ENCODE measurements at regions not wholly inside any gene's neighbourhood (a gene's known extent, or its start where the extent isn't known, plus 50 kb on each side); places are given as distances from the start of the nearest gene placed in this dataset.

- H3K4me3 ChIP-seq (replicated peaks in 1 of 2; ENCODE audit: low read depth in 2 of 2, low read length in 2 of 2), result no peak overlapping the region
- no peak for TF ChIP-seq CTCF (IDR thresholded peaks at IDR 0.05; ENCODE audit: low read depth, low read length)
- no peak for DNase-seq (ENCODE audit: low read depth in 2 of 2)
Measured at GRCh38 chr10:10362800-10363199, 654.9 kb upstream of the CELF2 start.

- no peak for DNase-seq (ENCODE audit: low read depth in 2 of 2)
- no peak overlapping the region for H3K4me3 ChIP-seq (replicated peaks in 1 of 2; ENCODE audit: low read depth in 2 of 2, low read length in 2 of 2)
- TF ChIP-seq CTCF (IDR thresholded peaks at IDR 0.05; ENCODE audit: low read depth, low read length), result no peak
Measured at GRCh38 chr10:10363217-10363616, 654.5 kb upstream of the CELF2 start.

GRCh38 chr10:10364902-10365301 lies 652.8 kb upstream of the CELF2 start:
- no peak overlapping the region for H3K4me3 ChIP-seq (replicated peaks in 1 of 2; ENCODE audit: low read depth in 2 of 2, low read length in 2 of 2)
- DNase-seq (ENCODE audit: low read depth in 2 of 2), result no peak
- TF ChIP-seq CTCF (IDR thresholded peaks at IDR 0.05; ENCODE audit: low read depth, low read length), result no peak

GRCh38 chr10:10365676-10366075 lies 652.0 kb upstream of the CELF2 start:
- no peak overlapping the region for H3K4me3 ChIP-seq (replicated peaks in 1 of 2; ENCODE audit: low read depth in 2 of 2, low read length in 2 of 2)
- DNase-seq (ENCODE audit: low read depth in 2 of 2), result no peak
- TF ChIP-seq CTCF (IDR thresholded peaks at IDR 0.05; ENCODE audit: low read depth, low read length), result no peak

GRCh38 chr10:10366836-10367235 lies 650.8 kb upstream of the CELF2 start:
- DNase-seq (ENCODE audit: low read depth in 2 of 2), result no peak
- H3K4me3 ChIP-seq (replicated peaks in 1 of 2; ENCODE audit: low read depth in 2 of 2, low read length in 2 of 2), result no peak overlapping the region
- TF ChIP-seq CTCF (IDR thresholded peaks at IDR 0.05; ENCODE audit: low read depth, low read length), result no peak

- DNase-seq (ENCODE audit: low read depth in 2 of 2), result no peak
- TF ChIP-seq CTCF (IDR thresholded peaks at IDR 0.05; ENCODE audit: low read depth, low read length), result no peak
Measured at GRCh38 chr10:10367264-10367663, 650.4 kb upstream of the CELF2 start.

GRCh38 chr10:10368951-10369576 lies 648.6 kb upstream of the CELF2 start:
- TF ChIP-seq CTCF (IDR thresholded peaks at IDR 0.05; ENCODE audit: low read depth, low read length), result no peak
- no peak for DNase-seq (ENCODE audit: low read depth in 2 of 2)
- no peak overlapping the region for H3K4me3 ChIP-seq (replicated peaks in 1 of 2; ENCODE audit: low read depth in 2 of 2, low read length in 2 of 2)

More at GRCh38 chr10:10367264-10367663, 650.4 kb upstream of the CELF2 start:
- no peak overlapping the region for H3K4me3 ChIP-seq (replicated peaks in 1 of 2; ENCODE audit: low read depth in 2 of 2, low read length in 2 of 2)
